ENCODE measurements at regions not wholly inside any gene's neighbourhood (a gene's known extent, or its start where the extent isn't known, plus 50 kb on each side); places are given as distances from the start of the nearest gene placed in this dataset.

- DNase-seq: no peak
These were observed 95.0 kb downstream of the MRPL36 start for GRCh38 chr5:1704676-1705075.

DNA sequence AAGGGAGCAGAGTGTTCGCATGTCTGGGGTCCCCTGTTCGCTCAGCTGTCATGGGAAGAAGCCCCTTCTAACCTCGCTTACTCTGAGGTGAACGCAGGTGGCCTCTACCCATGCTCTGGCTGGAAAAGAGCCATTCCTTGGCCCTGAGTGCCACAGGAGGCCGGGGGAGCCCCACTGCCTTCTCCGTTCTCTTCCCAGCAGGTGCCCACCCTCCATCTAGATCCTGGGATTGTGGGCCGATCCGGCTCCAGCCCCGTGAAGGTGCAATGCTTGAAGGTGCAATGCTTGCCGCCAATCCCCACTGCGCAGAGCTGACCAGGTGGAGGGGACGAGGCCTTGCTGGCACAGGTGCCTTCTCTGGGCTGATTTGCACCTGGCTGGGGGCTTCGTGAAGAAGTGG, 95.4 kb downstream of the MRPL36 start:
- no peak for DNase-seq

GRCh38 chr5:1703352-1704050, 96.1 kb downstream of the MRPL36 start:
- DNase-seq: no peak

DNA sequence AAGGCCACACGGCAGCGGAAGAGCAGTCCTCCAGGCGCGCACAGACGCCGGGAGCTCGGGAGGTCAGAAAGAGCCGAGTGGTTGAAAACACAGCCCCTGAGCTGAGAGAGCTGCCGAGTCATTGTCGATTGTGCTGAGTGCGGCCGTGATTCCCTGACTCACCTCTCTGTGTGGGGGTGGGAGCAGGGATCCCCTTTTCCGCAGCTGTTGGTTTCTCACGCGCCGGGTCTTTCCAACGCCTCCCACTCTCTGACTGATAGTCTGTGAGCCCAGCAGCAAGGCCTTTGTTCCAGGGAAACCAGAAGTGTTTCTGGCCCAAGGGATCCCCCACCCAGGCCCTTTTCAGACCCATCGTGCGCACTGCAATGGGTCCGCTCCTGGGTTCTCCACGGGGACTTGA, 97.3 kb downstream of the MRPL36 start:
- no peak for DNase-seq

DNA sequence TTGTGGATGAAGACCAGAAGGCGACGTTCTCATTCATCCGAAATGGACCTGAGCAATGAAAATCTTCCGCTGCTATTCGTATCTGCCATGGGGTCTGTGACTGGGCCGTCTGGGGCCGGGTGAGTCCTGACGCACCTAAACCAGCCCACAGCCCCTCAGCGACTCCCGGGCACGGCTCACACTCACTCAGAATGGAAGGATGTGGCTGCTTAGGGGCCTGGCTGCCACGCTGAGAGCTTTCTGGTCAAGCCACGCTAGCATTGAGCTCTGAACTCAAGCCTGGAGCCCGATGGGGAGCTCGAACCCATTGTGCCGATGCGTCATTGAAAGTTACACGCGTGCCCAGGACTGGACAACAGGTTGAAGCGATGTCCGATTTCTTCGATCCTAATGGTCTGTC, 97.8 kb downstream of the MRPL36 start:
- DNase-seq: no peak

- DNase-seq: no peak
These were observed 98.3 kb downstream of the MRPL36 start for GRCh38 chr5:1701216-1701864.

- DNase-seq: no peak
These were observed 100.2 kb downstream of the MRPL36 start for GRCh38 chr5:1699394-1699793.

DNA sequence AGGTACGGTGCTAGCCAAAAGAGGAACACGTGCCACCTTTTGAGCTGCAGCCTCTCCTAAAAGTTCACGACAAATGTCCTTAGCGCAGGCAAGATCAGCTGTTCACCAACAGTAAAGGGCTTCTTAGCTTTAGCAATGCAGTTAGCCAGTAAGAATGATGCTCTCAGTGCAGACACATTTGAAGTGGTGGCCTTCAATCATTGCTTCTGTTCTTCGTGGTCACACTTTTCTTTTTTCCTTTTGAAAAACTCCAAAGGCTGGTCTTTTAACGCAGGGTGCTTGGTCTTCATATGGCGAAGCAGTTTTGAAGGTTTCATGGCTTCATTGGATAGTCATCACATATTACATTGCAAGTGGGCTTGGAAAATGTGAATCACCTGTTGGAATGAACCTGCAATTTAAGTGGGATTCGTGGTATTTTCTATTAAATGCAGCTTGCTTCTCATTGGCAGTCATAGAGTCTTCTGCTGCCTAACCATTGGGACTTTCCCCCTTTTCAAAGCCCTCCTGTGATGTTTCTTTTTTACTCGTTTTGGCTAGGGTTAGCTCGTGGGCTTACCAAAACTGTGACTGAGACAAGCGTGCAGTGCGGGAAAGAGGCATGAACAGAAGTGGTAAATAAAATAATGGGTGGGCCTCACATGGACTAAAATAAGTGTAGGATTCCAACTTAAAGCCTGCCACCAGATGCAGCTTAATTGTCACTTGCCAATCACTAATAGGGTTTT, 100.9 kb downstream of the MRPL36 start:
- DNase-seq: no peak

- no peak for DNase-seq
These were observed 107.3 kb downstream of the MRPL36 start for GRCh38 chr5:1692381-1692780.

GRCh38 chr5:1687301-1687970, 112.2 kb downstream of the MRPL36 start:
- DNase-seq: no peak

GRCh38 chr5:1686016-1686802, 113.4 kb downstream of the MRPL36 start:
- DNase-seq: no peak

- DNase-seq: no peak
These were observed 114.6 kb downstream of the MRPL36 start for GRCh38 chr5:1685066-1685465.

DNA sequence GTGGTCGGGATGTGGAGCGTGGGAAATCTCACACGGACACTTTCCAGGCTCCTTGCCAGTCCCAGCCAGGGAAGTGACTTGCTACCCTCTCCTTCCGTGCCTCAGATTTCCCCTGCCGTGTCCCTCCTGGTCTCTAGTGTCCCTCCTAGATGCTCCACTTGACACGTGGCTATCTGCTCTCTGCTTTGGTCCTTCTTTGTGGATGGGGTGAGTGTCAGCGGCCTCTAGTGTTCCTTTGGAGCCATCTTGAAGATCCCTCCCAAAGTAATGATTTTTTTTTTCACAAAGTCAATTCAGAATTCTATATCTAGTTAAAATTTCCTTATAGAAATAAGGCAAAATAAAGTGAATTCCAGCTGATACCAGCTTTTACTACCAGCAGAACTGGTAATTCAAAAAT, 117.7 kb downstream of the MRPL36 start:
- DNase-seq: no peak

DNA sequence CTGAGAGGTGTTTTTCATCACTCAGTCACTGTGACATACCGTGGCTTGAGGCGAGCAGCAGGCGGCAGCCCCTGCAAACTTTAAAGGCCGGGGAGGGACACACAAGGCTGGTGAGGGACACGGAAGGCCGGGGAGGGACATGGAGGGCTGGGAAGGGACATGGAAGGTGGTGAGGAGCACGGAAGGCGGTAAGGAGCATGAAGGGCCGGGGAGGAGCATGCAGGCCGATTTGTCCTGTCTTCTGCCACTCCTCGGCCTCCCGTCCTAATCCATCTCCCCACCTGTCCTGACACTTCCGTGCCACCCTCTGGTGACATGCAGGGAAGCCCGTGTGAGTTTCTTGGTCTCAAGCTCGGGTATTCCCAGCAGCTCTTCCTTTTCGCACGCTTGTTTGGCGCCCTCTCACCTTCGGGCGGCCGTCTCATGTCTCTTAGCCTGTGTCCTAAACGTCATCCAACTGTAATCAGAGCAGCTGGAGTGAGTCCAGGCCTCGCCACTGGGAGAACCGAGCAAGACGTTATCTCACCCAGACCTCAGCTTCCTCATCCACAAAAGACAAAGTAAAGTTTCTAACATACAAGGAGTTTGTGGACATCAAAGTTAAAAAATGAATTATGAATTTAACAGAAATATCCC, 126.5 kb downstream of the MRPL36 start:
- DNase-seq: no peak

DNA sequence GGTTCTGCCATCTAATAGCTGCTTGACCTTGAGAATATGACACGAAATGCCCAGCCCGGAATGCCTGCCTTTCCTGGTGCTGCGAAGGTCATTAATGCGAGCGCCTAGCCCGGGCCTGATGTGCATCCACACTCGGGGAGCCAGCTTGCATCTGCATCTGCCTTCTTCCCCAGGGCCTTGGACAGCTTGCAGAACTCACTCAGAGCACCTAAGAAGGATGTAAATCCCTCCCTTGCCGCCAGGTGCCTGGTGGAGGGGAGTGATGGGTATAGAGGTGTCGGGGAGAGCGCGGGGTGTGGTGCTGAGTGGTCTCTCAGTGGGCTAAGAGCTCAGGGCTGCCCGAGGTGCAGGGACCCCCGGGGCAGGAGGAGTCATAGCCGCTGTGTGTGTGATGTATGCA, 127.2 kb downstream of the MRPL36 start:
- DNase-seq: no peak

DNA sequence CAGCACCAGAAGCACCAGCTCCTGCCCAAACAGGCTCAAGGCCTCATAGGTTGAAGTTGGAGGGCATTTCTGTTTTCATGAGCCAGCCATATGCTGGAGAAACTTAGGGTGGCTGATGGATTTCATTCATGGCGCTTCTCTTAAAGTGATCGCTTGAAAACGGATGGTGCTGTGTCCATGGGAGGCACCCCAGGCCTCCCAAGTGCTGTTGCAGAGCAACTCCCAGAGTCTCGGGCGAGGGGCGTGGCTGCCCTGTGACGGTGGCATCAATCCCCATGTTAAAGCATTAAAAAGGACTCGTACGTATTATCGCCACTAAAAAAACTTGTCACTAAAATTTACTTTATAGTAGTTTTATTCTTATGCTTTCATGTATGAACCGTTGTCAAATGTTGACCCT, 128.3 kb downstream of the MRPL36 start:
- no peak for DNase-seq

DNA sequence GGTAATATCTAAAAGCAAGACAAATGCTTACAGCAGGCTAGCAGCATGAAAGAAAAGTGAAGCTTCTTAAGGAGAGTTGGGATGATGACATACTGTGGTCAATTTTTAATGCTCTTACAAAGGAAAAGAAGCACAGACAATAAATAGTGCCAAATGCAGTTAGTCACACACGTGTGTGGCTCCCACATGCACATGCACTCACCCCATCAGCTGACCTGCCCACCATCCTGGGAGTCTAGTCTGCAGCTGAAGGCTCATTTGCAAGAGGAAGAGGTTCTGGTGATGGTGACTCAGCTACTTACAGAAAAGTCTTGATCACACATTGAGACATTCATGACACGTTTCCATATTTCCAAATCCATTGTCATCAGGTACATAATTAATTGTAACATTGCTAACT, 129.3 kb downstream of the MRPL36 start:
- DNase-seq: no peak

DNA sequence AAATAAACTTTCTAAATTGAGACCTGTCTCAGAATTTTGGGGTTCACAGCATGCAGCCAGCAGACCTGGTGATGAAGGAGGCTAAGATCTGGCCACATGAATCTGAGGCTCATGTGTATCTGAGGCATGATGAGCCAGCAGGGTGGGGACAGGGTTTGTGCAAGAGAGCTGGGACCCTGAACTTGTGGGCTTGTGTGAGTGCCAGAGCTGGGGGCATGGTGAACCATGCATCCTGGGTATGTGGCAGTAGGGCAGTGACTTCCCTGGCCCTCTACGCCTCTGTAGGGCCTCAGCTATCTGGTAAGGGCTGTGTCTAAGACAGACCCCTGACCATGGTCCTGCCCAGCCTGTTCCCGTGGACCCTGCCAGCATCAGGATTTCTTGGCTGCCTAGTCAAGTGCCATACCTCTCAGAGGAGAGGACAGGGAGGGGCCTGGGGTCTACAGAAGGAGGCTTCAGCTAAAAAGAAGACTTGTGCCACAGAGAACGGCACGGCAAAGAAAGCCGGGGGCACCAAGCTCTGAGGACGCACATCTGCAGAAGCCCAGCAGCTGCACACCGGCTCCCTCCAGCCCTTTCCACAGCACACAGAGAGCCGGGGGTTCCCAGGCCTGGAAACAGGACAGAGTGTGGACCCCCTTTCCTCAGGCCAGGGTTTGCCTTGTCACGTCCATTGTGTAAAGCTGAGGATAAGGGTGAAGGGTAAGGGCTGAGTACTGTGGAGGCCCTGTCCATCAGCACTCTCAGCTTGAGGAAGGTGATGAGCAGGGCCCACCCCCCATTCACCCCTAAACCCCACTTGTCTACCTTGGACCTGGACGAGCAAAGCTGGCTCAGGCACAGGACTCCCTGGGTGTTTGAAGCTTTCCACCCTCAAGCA, 130.1 kb downstream of the MRPL36 start:
- DNase-seq: no peak

- peak; percentile 25 for DNase-seq
These were observed 131.4 kb downstream of the MRPL36 start for GRCh38 chr5:1668141-1668721.

- no peak for DNase-seq
These were observed 131.9 kb downstream of the MRPL36 start for GRCh38 chr5:1667648-1668140.
